T-helper 1 cell treated with Interleukin-12 subunit alpha and Interleukin-12 subunit beta and Interleukin-4 antibody, amounts not matched to agents 30 ng/mL and 1 ng/mL, for 36 hours (primary cell): ENCODE measurements at regions not wholly inside any gene's neighbourhood (a gene's known extent, or its start where the extent isn't known, plus 50 kb on each side); places are given as distances from the start of the nearest gene placed in this dataset.

Source experiments
- intact Hi-C: fragments of 100-400 bp; cut with micrococcal nuclease; formaldehyde crosslinking; loops from one replicate; pipeline ENCODE4 v1.15.1; 2024

DNA sequence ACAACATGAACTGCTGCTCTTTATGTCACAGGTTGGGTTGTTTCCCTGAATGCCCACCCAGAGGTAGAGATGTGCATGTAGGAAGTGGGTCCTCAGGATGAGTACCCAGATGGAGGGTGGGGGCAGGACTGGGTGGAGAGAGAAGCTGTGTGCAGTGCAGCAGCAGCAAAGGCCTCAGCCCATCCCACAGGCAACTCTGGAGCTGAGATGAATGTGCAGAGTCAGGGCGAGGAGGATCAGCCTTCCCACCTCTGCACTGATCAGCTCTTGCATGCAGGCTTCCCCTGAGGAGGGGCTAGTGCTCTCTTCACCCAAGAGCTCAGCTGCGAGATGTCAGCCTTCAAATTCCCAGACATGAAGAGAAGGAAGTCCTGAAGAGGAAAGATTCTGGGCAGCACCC lies 326.2 kb upstream of the RAB6C start:
- intact Hi-C loops: no loop called here

DNA sequence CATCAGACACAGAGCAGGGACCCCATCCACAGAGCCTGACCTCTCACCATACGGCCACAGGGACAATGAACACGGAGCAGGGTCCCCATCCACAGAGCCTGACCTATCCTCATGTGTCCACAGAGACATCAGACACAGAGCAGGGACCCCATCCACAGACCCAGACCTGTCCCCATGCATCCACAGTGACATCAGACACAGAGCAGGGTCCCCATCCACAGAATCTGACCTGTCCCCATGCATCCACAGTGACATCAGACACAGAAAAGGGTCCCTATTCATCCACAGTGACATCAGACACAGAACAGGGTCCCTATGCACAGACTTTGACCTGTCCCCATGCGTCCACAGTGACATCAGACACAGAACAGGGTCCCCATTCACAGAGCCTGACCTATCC lies 325.1 kb upstream of the RAB6C start:
- intact Hi-C loops: no loop called here

DNA sequence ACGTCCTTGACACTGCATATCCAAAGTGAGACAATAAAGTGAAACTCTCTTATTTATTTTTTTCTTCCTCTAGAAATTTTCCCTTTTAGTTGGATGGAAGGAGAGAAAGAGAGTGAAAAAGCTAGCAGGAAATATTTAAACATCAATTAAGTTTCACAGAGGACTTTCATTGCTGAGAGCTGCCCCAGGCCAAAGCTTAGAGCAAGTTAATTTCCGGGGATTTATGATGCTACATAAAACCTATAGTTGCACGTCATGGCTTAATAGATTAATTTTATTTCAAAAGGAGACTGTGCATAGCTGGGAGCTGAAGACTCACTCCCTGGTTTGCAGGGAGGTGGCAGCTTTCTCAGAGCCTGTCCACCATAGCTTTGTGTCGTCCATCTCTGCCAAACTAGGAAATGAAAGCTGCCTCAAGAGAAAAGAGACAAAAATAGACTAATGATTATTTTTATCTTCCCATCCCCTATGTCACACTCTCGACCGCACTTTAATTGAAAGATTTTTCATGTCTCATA lies 323.3 kb upstream of the RAB6C start:
- intact Hi-C loops: no loop called here

DNA sequence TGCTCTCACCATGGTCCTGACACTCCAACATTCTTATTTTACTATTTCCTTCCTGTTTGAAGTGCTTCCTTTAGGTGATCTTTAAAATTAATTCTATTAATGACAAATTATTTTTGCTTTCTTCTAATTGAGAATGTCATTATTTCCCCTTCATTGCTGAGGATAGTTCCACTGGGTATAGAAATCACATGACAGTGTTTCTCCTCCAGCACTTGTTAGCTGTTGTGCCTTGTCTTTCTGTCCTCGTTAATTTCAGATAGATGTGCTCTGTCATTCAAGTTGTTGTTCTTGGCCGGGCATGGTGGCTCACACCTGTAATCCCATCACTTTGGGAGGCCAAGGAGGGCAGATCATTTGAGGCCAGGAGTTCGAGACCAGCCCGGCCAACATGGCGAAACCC lies 321.0 kb upstream of the RAB6C start:
- intact Hi-C loops: no loop called here

DNA sequence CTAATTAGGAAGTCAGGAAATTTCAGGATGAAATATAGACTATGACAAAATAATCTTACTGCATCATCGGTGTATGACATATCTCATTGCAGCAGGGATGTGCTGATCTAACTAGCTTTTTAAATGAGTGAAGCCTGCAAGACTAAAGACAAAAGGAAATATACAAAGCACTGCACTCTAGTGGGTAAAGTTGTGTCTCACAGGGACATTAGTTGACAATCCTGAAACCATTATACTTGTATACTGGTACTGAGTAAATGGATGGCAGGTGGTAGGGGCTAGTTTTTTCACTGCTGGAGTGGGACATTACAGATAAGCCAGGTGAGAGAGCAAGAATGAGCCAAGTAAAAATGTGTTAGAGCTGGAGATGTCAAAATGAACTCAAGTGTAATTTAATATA lies 317.5 kb upstream of the RAB6C start:
- intact Hi-C loops: no loop called here

DNA sequence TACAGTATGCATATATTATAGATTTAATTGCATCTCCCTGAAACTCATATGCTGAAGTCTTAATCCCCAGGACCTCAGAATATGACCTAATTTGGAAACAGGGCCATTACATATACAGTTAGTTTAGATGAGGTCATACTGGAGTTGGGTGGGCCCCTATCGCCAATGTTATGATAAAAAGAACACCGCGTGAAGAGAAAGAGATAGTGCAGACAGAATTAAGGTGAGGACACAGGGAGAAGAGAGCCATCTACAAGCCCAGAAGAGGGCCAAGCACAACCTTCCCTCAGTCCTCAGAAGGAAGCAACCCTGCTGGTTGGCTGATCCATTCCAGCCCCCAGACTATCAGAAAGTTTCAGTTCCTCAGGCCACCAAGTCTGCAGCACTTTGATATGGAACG lies 311.9 kb upstream of the RAB6C start:
- intact Hi-C loops: no loop called here

DNA sequence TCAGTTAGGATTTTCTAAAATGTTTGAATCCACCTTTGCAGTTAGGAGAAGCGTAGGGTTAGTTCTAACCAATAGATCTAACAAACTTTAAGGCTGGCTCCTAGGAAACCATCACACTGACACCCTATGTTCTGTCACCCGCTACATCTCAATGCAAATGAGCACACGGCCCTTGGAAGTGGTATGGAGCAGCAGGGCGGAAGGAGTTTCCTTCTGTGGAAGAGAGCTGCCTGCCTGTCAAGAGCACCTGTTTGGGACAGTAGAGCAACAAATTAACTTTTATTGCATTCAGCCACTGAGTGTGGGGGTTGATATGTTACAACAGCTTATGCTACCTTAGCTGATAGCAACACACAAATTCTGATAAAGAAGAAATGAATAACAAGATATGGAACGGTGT lies 306.9 kb upstream of the RAB6C start:
- intact Hi-C loops: no loop called here

DNA sequence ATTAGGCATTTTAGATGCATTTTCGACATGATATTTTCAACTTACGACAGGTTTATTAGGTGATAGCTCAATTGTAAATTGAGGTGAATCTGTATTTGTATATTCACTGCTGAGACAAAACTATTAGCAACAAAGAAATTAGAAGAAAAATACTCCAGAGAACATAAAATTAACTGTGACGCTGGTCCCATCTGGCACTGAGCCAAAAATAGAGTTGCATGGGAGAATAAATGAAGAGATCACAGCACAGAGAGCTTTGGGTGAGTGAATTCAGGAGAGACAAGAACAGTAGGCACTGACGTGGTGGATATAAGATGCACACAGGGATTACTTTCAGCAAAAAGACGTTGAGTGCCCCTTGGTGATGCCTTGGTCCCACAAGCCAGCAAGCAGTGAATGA lies 306.2 kb upstream of the RAB6C start:
- intact Hi-C loops: no loop called here

DNA sequence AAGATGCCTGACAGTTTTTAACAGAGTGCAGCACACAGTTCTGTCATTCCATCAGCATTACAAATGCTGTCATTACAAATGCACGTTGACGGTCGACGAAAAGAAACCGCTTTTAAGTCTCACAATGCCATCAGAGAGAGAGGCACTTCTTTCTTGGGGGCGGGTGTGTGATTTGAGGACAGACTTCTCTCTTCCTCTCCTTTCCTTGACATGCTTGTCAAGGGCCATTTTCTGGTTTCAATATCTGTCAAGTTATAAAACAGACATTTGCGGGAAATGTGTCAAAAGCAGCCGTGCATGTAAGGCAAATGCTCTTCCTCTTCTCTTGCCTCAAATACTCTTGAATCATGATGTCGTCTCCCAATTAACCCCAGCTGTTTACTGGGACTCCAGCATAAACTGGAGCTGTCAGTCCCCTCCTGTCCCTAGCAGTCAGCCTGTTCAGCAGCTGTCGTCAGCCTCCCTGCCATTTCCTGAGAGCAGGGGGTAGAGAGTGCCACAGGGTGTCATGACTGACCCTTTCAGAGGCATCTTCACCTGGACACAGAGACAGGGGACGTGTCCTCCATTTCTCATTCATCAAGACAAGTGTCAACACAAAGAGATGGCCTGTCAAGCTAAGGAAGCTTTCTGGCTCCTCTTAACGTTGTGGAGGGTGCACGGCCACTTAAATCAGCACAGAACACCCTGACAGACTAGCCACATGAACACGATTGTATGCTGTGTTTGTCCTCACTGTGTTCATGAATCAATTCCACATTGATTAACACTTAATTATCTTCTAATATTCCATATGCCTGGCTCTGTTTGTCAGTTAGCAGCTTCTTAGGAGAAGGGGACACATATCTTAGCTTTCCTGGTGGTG lies 305.4 kb upstream of the RAB6C start:
- intact Hi-C loops: no loop called here

DNA sequence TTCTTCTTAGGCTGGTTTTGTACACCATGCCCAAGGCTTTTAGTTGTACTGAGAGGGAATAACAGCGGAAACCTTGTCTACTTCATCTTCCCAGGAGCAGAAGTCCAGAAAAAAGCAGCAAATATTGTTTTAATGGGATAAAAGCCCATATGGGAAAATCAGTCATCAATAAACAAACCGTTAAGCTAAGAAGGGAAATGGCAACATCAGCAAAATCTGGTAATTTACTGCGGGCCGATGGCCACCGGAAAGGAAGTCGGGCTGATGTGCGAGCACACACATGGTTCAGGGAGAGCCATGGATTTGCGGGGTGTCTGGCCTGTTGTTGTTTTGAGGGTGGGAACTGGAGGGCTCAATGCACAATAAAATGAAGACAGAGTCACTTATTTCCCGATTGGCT lies 300.7 kb upstream of the RAB6C start:
- intact Hi-C loops: no loop called here

DNA sequence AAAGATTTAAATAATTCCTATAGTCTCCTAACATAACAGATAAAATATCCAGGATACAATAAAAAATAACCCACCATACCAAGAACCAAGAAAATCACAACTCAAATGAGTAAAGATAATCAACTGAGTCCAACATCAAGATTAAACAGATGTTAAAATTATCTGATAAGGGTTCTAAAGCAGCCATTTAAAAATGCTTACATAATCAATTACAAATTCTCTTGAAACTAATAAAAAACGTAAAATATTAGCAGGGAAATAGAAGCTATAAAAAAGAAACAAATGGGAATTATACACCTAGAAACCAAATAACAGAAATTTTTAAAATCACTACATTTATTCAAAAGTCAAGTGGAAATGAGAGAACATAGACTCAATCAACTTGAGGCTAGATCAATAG lies 297.7 kb upstream of the RAB6C start:
- intact Hi-C loops: no loop called here

DNA sequence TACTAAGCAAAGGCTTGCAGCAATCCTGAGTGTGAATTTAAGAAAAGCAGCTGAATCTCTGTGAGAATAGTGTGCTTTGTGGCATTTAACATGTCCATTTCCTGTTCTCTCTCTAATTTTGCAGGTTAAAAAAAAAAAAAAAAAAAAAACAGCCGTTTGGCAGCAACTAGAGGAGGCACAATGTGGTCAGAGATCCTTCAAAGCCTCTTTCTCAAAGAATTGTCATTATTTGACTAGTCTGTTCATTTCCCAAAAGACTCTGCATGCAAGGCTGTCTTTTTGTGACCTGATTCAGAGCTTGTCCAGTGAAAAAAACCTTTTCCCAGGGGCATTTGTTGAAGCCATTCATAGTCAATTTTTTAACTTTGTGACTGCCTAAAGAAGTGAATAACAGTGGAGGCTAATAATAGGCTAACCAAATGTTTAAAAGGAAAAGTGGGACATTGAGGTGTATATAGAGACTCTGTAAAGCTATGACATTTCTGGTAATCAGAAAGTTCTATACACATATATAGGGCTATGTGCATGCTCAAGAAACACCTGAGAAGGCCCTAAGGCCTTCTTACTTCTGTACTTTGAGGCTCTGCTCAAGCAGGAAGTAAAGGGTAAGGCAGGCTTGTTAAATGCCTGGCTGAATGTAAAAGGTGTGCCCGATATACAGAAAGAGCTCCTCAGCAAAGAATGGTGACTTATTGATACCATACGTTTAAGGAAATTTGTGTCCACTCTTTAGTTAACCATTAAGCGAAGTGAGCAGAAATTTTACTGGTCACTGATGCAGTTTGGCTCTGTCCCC lies 289.6 kb upstream of the RAB6C start:
- intact Hi-C loops: no loop called here

DNA sequence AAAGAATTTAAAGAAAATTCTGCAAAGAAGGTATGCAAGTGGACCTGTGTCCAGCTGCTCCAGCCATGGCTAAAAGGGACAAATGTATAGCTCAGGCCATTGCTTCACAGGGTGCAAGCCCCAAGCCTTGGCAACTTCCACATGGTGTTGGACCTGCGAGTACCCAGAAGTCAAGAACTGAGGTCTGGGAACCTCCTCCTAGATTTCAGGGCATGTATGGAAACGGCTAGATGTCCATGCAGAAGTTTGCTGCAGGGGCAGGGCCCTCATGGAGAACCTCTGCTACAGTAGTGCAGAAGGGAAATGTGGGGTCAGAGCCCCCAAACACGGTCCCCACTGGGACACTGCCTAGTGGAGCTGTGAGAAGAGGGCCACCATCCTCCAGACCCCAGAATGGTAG lies 284.0 kb upstream of the RAB6C start:
- intact Hi-C loops: no loop called here

DNA sequence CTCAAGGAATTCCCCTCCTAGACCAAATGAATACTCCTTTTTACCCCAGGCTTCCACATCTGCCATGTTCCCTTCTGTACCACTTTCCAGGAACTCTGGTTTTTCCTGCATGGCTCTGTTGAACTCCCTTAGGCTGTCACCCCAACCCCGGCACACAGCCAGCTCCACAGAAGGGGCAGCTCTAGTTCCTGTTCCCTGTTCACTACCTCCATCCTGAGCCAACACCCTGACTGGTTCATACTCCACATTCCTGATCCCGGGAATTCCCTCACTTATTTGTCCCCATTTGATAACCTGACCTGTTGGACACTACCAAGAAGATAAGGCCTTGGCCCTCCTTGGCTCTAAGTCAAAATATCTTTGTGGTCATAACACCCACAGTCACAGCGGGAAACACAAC lies 280.9 kb upstream of the RAB6C start:
- intact Hi-C loops: no loop called here

DNA sequence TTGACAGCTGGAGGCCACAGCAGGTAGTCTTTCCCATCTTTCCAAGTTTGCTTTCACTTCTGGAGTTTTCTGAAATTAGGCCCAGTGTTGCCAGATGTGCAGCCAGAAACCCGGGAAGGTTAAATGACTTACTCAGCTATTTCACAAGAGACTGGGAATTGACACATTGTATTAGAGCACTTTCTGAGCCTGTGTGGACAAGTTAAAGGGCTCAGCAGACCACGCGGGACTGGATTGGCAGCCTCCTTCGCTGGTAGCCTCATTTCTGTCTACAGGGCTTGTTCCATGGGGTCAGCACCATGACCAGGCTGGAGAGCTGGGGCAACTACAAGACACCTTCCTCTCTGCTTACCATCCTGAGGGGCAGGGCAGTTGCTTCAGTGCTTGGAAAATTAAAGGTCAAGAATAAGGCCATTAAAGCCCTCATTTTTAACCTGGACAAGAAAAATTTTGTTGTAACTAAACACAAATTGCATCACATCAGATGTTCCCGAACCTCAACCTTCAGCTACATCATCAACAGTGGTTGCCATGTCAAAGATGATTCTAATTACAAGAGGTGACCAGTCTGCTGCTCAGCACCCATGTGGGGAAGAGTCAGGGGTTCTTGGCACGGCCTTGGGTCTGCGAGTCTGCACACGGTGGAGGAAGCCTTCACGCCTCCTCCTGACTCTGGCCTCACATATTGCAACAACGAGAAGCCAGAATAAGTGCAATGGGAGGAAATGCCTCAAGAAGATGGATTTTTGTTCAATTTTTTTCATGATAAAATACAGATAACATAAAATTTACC lies 279.5 kb upstream of the RAB6C start:
- intact Hi-C loops: no loop called here

DNA sequence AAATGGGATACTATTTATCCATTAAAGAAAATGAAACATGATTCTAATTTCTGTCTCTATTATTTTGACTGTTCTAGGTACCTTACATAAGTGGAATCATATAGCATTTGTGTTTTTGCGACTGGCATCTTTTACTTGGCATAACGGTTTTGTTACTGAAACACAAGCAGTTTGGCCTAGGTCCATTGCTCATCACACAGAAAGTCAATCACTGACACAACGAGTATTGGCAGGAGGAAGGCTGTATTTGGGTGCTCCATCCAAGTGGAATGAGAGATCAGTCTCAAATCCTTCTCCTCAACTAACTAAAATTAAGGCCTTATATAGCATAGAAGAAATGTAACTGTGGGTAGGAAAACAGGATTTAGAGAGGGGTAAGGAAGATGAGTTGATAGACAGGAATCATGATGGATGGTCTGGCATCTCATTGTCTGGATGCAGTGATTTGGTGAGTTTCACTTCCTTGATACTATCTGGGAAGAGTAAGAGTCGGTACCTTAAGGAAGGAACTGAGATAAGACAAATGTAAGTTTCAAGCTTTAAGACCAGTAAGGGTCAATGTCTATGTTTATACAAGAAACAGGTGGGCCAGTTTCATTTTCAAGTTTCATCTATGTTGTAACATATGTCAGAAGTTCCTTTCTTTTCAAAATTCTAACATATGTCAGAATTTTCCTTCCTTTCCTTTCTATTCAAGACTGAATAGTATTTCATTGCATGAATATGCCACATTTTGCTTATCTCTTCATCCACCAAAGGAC lies 276.9 kb upstream of the RAB6C start:
- intact Hi-C loops: no loop called here

DNA sequence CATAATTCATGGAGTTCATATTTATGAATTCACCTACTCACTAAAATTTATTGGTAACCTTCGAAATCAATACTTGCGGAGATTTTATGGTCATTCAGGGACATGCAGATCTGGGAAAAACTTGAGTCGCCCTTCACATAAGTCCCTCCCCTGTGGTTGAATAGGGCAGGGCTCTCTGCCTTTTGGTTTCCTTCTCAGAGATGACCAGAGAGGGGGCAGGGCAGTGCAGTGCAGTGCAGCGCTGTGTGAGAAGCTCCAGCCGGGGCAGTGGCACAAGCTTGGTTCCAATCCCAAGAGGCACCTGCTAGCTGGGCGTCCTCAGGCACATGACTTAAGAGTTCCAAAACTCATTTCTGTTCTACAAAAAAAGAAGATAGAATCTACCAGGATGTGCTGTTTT lies 274.4 kb upstream of the RAB6C start:
- intact Hi-C loops: no loop called here

DNA sequence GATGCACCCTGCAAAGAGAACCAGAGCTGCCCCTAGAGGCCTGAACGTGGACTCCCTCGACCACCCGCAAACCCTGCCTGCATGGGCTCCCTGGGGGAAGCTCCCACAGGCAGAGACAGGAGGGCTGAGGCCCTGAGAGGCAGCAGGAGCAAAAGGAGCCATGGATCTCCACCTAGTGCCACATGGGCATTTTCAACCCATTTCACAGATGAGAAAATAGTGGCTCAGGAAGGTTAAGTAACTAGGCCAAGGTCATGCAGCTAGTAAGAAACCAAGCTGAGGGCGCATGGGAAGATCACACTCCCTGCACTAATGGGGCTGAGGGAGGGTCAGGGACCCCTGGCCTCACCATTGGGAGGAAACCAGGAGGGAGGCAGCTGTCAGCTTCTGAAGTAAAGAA lies 271.7 kb upstream of the RAB6C start:
- intact Hi-C loops: no loop called here

DNA sequence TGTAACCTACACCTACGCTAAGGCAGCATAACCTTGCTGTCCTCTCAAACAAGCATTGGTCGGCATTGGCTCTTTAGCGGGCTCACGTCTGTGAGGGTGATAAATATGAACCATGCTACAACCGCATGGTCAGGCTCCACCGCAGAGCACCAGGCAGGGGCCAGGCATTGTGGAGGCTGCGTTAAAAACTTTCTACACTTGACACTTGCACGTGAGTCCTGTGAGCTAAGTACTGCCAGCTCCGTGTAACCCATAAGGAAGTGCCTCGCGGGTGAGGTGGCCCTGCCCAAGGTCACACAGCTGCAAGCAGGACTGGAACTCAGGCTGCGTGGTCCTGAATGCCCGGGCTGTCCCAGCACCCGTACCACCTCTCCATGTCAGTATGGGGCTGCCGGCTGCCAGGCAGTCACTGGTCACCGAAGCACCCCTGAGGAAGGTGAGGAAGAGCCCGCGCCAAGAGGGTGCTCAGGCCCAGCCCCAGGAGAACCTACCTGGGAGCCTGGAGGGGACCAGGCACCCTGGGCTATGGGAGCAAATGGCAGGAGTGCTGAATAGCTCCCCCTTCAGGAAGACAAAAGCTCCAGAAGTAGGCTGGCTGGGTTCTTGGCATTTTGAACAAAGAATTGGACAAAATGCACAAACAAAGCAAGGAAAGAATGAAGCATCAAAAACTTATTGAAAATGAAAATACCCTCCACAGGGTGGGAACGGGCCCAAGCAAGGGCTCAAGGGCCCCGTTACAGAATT lies 271.1 kb upstream of the RAB6C start:
- intact Hi-C loops: no loop called here
